HCT116 (cell line): ENCODE measurements at regions not wholly inside any gene's neighbourhood (a gene's known extent, or its start where the extent isn't known, plus 50 kb on each side); places are given as distances from the start of the nearest gene placed in this dataset.
"Not testable (repeated sequence)": the region's sequence is repeated elsewhere in the genome, so short reads cannot be mapped to it uniquely, and the experiment has no call there.

Experiments used
- CBX3 ChIP-seq: IDR thresholded peaks from 2 replicates; pipeline ENCODE4 v1.6.1; 2012; ENCODE audit warnings: low read depth
- EZH2 ChIP-seq: fragments of 200-600 bp; sonication (generic); IDR thresholded peaks from 2 replicates; pipeline ENCODE4 v1.6.1; 2017; ENCODE audit warnings: antibody characterized with exemption, mixed run types
- JUND ChIP-seq: IDR thresholded peaks from 2 replicates; pipeline ENCODE4 v1.6.1; 2012
- POLR2A ChIP-seq: IDR thresholded peaks from 2 replicates; pipeline ENCODE4 v1.7.0; 2011; ENCODE audit warnings: borderline replicate concordance; ENCODE audit not compliant: insufficient read depth, insufficient read length; ENCODE audit errors: extremely low read depth
- POLR2AphosphoS5 ChIP-seq: IDR thresholded peaks from 2 replicates; pipeline ENCODE4 v1.6.1; 2011; ENCODE audit warnings: mild to moderate bottlenecking, low read depth, low read length, moderate library complexity
- SP1 ChIP-seq: IDR thresholded peaks from 2 replicates; pipeline ENCODE4 v1.6.1; 2012; ENCODE audit warnings: low read depth
- TF ChIP-seq, protein P1 (sequence below), 3 experiments: fragments of 200-600 bp in 1 of 3; sonication (generic) in 1 of 3; IDR thresholded peaks in 2 of 3; conservative IDR thresholded peaks in 1 of 3; 2 replicates each; pipeline ENCODE4 v1.5.1; 2012 to 2017; ENCODE audit warnings: low read depth in 2 of 3, low read length in 2 of 3, antibody characterized with exemption in 1 of 3, borderline replicate concordance in 1 of 3, control low read depth in 1 of 3, mild to moderate bottlenecking in 1 of 3, mixed read lengths in 1 of 3, mixed run types in 1 of 3, moderate library complexity in 1 of 3; ENCODE audit not compliant: insufficient read depth in 1 of 3

- TF ChIP-seq CBX3, result peak; percentile 63; the same call in 1 of the 2 replicates
- TF ChIP-seq JUND, POLR2A, POLR2AphosphoS5, EZH2, SP1: not testable (repeated sequence)
- TF ChIP-seq, protein P1, sequence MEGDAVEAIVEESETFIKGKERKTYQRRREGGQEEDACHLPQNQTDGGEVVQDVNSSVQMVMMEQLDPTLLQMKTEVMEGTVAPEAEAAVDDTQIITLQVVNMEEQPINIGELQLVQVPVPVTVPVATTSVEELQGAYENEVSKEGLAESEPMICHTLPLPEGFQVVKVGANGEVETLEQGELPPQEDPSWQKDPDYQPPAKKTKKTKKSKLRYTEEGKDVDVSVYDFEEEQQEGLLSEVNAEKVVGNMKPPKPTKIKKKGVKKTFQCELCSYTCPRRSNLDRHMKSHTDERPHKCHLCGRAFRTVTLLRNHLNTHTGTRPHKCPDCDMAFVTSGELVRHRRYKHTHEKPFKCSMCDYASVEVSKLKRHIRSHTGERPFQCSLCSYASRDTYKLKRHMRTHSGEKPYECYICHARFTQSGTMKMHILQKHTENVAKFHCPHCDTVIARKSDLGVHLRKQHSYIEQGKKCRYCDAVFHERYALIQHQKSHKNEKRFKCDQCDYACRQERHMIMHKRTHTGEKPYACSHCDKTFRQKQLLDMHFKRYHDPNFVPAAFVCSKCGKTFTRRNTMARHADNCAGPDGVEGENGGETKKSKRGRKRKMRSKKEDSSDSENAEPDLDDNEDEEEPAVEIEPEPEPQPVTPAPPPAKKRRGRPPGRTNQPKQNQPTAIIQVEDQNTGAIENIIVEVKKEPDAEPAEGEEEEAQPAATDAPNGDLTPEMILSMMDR (IDR thresholded peaks at IDR 0.05 in 2 of 3, conservative IDR thresholded peaks at IDR 0.05 in 1 of 3; ENCODE audit: borderline replicate concordance in 1 of 3, insufficient read depth in 1 of 3, low read depth in 2 of 3, low read length in 2 of 3), result not testable (repeated sequence)
These were observed 103.1 kb upstream of the SGIP1 start for GRCh38 chr1:66430815-66431214.
